AG10803 (cell line): ENCODE measurements at regions not wholly inside any gene's neighbourhood (a gene's known extent, or its start where the extent isn't known, plus 50 kb on each side); places are given as distances from the start of the nearest gene placed in this dataset.

ENCODE experiments used
- DNase-seq: peaks from one replicate; pipeline ENCODE4 v3.0.0; 2010; ENCODE audit warnings: low read depth
- H3K4me3 ChIP-seq: 2 replicates; pipeline ENCODE4 v1.5.1; 2011; ENCODE audit warnings: mild to moderate bottlenecking, low read length, control low read depth
- TF ChIP-seq, protein P1 (sequence below): conservative IDR thresholded peaks from 2 replicates; pipeline ENCODE4 v1.5.1; 2011; ENCODE audit warnings: mild to moderate bottlenecking, low read length, control low read depth, inconsistent platforms

DNA sequence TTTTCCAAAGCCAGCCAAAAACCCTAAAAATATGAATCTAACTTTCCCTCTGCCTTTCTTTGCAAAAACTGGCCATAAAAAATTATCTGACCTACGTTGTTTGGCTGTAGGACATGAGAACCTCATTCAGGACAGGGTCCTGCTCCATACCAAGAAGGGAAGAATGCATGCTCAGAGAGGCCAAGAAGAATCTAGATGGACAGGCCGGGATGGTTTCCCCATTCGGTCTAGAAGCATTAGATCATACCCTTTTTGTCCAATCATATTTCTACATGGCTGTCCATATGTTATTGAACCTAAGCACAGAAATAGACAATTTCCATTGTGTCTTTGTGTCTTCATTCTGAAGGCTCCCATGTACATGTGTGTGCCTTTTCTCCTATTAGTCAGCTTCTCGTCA is 2120.4 kb upstream of the PIK3C3 start:
- TF ChIP-seq, protein P1, sequence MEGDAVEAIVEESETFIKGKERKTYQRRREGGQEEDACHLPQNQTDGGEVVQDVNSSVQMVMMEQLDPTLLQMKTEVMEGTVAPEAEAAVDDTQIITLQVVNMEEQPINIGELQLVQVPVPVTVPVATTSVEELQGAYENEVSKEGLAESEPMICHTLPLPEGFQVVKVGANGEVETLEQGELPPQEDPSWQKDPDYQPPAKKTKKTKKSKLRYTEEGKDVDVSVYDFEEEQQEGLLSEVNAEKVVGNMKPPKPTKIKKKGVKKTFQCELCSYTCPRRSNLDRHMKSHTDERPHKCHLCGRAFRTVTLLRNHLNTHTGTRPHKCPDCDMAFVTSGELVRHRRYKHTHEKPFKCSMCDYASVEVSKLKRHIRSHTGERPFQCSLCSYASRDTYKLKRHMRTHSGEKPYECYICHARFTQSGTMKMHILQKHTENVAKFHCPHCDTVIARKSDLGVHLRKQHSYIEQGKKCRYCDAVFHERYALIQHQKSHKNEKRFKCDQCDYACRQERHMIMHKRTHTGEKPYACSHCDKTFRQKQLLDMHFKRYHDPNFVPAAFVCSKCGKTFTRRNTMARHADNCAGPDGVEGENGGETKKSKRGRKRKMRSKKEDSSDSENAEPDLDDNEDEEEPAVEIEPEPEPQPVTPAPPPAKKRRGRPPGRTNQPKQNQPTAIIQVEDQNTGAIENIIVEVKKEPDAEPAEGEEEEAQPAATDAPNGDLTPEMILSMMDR: no peak
- DNase-seq: no peak
- H3K4me3 ChIP-seq: no peak overlapping the region

DNA sequence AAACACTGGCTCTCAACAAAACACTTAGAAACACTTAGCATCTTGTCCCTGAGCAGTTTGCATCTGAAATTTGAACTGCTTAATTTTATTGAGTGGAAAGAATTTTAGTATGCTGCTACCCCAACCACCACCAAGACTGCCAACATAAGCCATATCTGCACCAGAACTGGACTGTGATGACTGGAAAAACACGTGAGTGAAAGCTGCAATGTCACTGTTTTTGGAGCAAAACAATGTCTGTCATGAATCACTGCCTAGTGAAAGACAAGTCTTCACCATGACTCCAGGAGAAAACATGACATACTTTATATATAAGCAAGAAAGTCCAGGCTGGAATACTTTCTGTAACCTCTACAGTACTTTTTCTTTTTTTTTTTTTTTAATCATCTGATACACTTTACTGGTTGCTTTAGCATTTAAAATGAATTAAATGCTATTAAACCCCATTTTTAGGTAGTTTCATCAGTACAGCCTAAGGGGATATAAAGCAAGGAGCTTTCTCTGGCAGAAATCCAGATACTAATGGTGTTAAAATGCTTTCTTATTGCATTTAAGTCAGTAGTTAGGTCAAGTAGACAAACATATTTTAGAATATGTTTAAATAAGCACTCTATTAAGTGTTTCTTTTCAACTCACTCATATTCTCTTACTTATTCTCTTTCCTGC is 2129.4 kb upstream of the PIK3C3 start:
- TF ChIP-seq, protein P1: no peak
- no peak overlapping the region for H3K4me3 ChIP-seq
- no peak for DNase-seq

DNA sequence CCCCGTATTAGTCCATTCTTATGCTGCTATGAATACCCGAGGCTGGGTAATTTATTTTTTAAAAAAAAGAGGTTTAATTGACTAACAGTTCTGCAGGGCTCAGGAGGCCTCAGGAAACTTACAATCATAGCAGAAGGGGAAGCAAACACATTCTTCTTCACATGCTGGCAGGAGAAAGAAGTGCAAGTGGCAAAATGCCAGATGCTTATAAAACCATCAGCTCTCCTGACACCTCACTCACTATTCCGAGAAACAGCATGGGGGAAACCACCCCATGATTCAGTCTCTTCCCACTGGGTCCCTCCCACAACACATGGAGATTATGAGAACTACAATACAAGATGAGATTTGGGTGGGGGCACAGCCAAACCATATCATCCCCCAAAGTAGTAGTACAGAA is 2148.5 kb upstream of the PIK3C3 start:
- TF ChIP-seq, protein P1: no peak
- peak; percentile 11 for DNase-seq
- H3K4me3 ChIP-seq: no peak overlapping the region

DNA sequence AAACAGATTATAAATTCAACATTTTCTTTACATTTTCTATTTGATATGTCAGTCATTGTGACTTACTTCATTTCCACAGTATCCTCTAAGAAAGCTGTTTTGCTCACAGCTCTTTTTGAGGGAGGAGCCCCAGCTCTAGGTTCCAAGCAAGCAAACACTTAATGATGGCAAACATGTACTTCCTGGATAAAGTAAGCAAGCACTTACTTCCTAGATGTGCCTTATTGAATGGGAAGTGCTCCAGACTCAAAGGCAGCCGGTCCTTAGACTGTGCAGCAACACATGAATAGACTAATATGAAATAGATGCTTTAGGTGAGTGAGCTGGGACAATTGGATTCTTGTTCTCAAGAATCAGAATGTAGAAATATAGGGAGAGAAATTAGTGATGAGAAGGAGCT is 2149.8 kb upstream of the PIK3C3 start:
- TF ChIP-seq, protein P1: no peak
- no peak overlapping the region for H3K4me3 ChIP-seq
- no peak for DNase-seq

DNA sequence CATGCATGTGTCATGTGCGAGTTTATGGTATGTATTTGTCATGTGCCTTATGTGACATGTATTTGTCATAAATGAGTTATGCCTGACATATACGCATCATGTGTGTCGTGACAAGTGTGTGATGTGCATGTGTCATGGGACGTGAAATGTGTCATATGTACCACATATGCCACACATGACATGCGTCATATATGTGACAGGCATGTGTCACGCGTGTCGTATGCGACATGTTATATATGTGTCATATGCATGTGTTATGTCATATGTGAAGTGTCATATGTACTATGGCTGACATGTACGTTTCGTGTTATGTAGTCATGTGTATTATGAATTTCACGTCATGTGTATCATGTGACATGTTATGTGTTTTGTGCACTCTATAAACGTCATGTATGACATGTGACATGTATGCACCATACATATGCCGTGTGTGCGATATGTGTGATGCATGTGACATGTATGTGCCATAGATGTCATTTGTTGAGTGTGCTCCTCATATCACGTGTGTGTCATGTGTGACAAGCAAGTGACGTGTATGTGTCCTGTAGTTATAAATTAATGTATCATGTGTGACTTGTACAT is 2152.3 kb upstream of the PIK3C3 start:
- H3K4me3 ChIP-seq: no peak overlapping the region
- DNase-seq: no peak
- TF ChIP-seq, protein P1: no peak

DNA sequence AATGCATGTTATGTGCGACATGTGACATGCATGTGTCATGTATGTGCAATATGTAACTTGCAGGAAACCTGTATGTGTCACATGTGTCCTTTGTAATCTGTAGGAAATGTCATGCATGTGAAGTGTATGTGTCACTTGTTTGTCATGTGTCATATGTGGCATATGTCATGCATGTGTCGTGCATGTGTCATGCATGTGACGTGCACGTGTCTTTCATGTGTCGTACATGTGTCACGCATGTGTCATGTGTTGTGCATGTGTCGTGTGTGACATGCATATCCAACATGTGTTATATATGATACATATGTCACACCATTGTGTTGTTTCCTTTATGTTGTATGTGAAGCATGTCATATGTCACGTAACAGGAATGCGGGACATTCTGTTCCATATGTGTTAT is 2153.2 kb upstream of the PIK3C3 start:
- no peak overlapping the region for H3K4me3 ChIP-seq
- no peak for DNase-seq
- TF ChIP-seq, protein P1: no peak

DNA sequence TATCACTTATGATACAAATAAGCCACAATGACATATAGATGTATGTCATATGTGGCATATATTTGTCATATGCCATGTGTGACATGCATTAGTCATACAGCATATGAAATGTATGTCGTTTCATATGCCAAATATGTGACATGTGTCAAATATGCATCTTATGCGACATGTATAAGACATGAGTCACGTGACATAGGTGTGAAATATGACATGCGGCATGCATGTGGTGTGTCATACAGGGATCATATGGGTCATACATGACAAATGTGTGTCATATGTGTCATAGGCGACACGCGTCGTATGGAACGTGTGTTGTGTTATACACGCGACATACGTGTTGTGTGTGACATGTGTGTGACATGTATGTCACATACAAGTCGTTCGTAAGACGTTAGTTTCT is 2154.0 kb upstream of the PIK3C3 start:
- TF ChIP-seq, protein P1: no peak
- no peak for DNase-seq
- no peak overlapping the region for H3K4me3 ChIP-seq
